GM12801 (cell line): ENCODE measurements at regions not wholly inside any gene's neighbourhood (a gene's known extent, or its start where the extent isn't known, plus 50 kb on each side); places are given as distances from the start of the nearest gene placed in this dataset.

Experiments
- CTCF ChIP-seq: IDR thresholded peaks from one replicate; pipeline ENCODE4 v1.5.1; 2011; ENCODE audit warnings: control low read depth; ENCODE audit not compliant: insufficient read length; ENCODE audit errors: extremely low read depth

- no peak for TF ChIP-seq CTCF
These were observed 255.6 kb upstream of the DPYD start for GRCh38 chr1:98176414-98176813.

- TF ChIP-seq CTCF = no peak
These were observed 251.7 kb upstream of the DPYD start for GRCh38 chr1:98172578-98172977.

GRCh38 chr1:98172022-98172421, 251.2 kb upstream of the DPYD start:
- no peak for TF ChIP-seq CTCF

- no peak for TF ChIP-seq CTCF
These were observed 243.7 kb upstream of the DPYD start for GRCh38 chr1:98164509-98164908.

GRCh38 chr1:98157524-98158313, 236.9 kb upstream of the DPYD start:
- TF ChIP-seq CTCF = no peak

- no peak for TF ChIP-seq CTCF
These were observed 226.4 kb upstream of the DPYD start for GRCh38 chr1:98147280-98147679.

- TF ChIP-seq CTCF = no peak
These were observed 224.8 kb upstream of the DPYD start for GRCh38 chr1:98145655-98146054.

GRCh38 chr1:98143403-98143802, 222.6 kb upstream of the DPYD start:
- TF ChIP-seq CTCF = no peak
